ENCODE measurements at regions not wholly inside any gene's neighbourhood (a gene's known extent, or its start where the extent isn't known, plus 50 kb on each side); places are given as distances from the start of the nearest gene placed in this dataset.

DNA sequence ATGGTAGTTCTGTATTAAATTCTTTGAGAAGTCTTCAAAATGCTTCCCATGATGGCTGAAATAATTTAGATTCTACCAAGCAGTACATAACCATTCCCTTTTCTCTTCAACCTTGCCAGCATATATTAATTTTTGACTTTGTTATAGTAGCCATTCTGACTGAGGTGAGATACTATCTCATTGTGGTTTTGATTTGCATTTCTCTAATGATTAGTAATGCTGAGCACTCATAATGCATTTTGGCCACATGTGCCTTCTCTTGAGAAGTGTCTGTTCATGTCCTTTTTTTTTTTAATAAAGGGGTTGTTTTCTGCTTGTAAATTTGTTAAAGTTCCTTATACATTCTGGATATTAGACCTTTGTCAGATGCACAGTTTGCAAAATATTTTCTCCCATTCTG, 173.9 kb downstream of the CALCRL start:
- H3T11ph ChIP-seq (ENCODE audit: low read length) = no peak overlapping the region
- no peak overlapping the region for H3K4me3 Mint-ChIP-seq
- no peak overlapping the region for H3K9ac ChIP-seq (ENCODE audit: extremely low read depth, insufficient read length, low read length)
- peaks cover 2 to 4% of the 10 kb centered on the region in 2 experiments; a peak in 2 of 5 replicates for H3K9me3 Mint-ChIP-seq
- H3K14ac ChIP-seq (ENCODE audit: insufficient read depth, low read length) = no peak overlapping the region
- H3K9me3 ChIP-seq (ENCODE audit: control insufficient read depth, low read depth, low read length) = no peaks in the 10 kb centered on the region
- H2BK120ac ChIP-seq (ENCODE audit: low read depth, low read length, poor library complexity, severe bottlenecking) = no peak overlapping the region
- H2BK15ac ChIP-seq (ENCODE audit: low read depth, low read length) = no peak overlapping the region
- no peak overlapping the region for H2AFZ ChIP-seq (ENCODE audit: low read length)
- no peak overlapping the region for H3K27ac Mint-ChIP-seq
- TF ChIP-seq, protein P1, sequence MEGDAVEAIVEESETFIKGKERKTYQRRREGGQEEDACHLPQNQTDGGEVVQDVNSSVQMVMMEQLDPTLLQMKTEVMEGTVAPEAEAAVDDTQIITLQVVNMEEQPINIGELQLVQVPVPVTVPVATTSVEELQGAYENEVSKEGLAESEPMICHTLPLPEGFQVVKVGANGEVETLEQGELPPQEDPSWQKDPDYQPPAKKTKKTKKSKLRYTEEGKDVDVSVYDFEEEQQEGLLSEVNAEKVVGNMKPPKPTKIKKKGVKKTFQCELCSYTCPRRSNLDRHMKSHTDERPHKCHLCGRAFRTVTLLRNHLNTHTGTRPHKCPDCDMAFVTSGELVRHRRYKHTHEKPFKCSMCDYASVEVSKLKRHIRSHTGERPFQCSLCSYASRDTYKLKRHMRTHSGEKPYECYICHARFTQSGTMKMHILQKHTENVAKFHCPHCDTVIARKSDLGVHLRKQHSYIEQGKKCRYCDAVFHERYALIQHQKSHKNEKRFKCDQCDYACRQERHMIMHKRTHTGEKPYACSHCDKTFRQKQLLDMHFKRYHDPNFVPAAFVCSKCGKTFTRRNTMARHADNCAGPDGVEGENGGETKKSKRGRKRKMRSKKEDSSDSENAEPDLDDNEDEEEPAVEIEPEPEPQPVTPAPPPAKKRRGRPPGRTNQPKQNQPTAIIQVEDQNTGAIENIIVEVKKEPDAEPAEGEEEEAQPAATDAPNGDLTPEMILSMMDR (conservative IDR thresholded peaks at IDR 0.05) = no peak
- H3K79me1 ChIP-seq (ENCODE audit: insufficient read depth, low read depth, low read length, poor library complexity, severe bottlenecking) = no peaks in the 10 kb centered on the region
- no peak overlapping the region for H2BK5ac ChIP-seq (ENCODE audit: insufficient read length, low read length)
- H3K23me2 ChIP-seq (ENCODE audit: insufficient read length, low read depth, low read length, poor library complexity, severe bottlenecking) = no peaks in the 10 kb centered on the region
- H3K56ac ChIP-seq (ENCODE audit: insufficient read length, low read depth, low read length) = no peak overlapping the region
- no peaks in the 10 kb centered on the region for H3K27me3 ChIP-seq (ENCODE audit: insufficient read depth, low read length)
- H3K18ac ChIP-seq (ENCODE audit: insufficient read length, low read depth, low read length) = no peak overlapping the region
- H2AK5ac ChIP-seq (ENCODE audit: insufficient read length, low read length) = no peak overlapping the region
- no peak overlapping the region for H3K23ac ChIP-seq (ENCODE audit: insufficient read length, low read depth, low read length)
- no peak overlapping the region for H4K91ac ChIP-seq (ENCODE audit: insufficient read length, low read depth, low read length)
- no peak for DNase-seq
- no peaks in the 10 kb centered on the region for H3K27me3 Mint-ChIP-seq (ENCODE audit: low read depth)
- H4K8ac ChIP-seq (replicated peaks; ENCODE audit: insufficient read length, low read depth, low read length) = no peak overlapping the region
- H3K27ac ChIP-seq (ENCODE audit: insufficient read length, low read depth, low read length) = no peak overlapping the region
- H3K36me3 Mint-ChIP-seq (ENCODE audit: insufficient read depth in 1 of 3, low read depth in 3 of 3) = peaks cover 0 to 2% (median 0%) of the 10 kb centered on the region in 3 experiments; a peak in 2 of 7 replicates
- no peaks in the 10 kb centered on the region for H3K4me1 ChIP-seq (ENCODE audit: insufficient read depth, low read length)
- H3K4me1 Mint-ChIP-seq = peaks cover 8% of the 10 kb centered on the region in 2 experiments
- no peaks in the 10 kb centered on the region for H3K79me2 ChIP-seq (ENCODE audit: insufficient read depth, low read length)
- no peaks in the 10 kb centered on the region for H4K20me1 ChIP-seq (ENCODE audit: control insufficient read depth, insufficient read depth, insufficient read length)
- H2BK20ac ChIP-seq (ENCODE audit: low read depth, low read length, poor library complexity, severe bottlenecking) = no peak overlapping the region
- H3K4me2 ChIP-seq (ENCODE audit: insufficient read depth, insufficient read length, low read length) = no peak overlapping the region
- no peak overlapping the region for H4K5ac ChIP-seq (ENCODE audit: insufficient read length, low read depth, low read length)
- no peak overlapping the region for H3K4ac ChIP-seq (ENCODE audit: low read depth, low read length)
- H2BK12ac ChIP-seq (ENCODE audit: insufficient read length, low read depth, low read length) = no peak overlapping the region
